Esophagus (tissue), 2 donors: ENCODE measurements at regions not wholly inside any gene's neighbourhood (a gene's known extent, or its start where the extent isn't known, plus 50 kb on each side); places are given as distances from the start of the nearest gene placed in this dataset.
"Not testable (repeated sequence)": the region's sequence is repeated elsewhere in the genome, so short reads cannot be mapped to it uniquely, and the experiment has no call there.

Source experiments
- H3K27ac ChIP-seq, 2 donors: one replicate each; pipeline ENCODE4 v1.5.1; 2013; ENCODE audit warnings: low read depth in 2 of 2, mild to moderate bottlenecking in 2 of 2, inconsistent platforms in 1 of 2, low read length in 1 of 2, moderate library complexity in 1 of 2
- H3K27me3 ChIP-seq, 2 donors: one replicate each; pipeline ENCODE4 v1.6.1; 2013; ENCODE audit warnings: low read length in 2 of 2, control low read depth in 1 of 2, mild to moderate bottlenecking in 1 of 2; ENCODE audit not compliant: insufficient read depth in 2 of 2, control insufficient read depth in 1 of 2
- H3K36me3 ChIP-seq, 2 donors: one replicate each; pipeline ENCODE4 v1.6.1; 2013; ENCODE audit warnings: low read length in 1 of 2; ENCODE audit not compliant: control insufficient read depth in 2 of 2, insufficient read depth in 2 of 2
- H3K4me1 ChIP-seq, 2 donors: one replicate each; pipeline ENCODE4 v1.6.1; 2013; ENCODE audit warnings: low read length in 1 of 2; ENCODE audit not compliant: control insufficient read depth in 2 of 2, insufficient read depth in 2 of 2
- H3K4me3 ChIP-seq, 2 donors: one replicate each; pipeline ENCODE4 v1.5.1; 2013; ENCODE audit warnings: low read length in 2 of 2, mild to moderate bottlenecking in 2 of 2, low read depth in 1 of 2, moderate library complexity in 1 of 2
- H3K9me3 ChIP-seq, 2 donors: one replicate each; pipeline ENCODE4 v1.6.1; 2013; ENCODE audit warnings: mild to moderate bottlenecking in 2 of 2, low read depth in 1 of 2, low read length in 1 of 2, moderate library complexity in 1 of 2; ENCODE audit not compliant: control insufficient read depth in 2 of 2, insufficient read depth in 1 of 2
- WGBS, 2 donors: extraction: QIAGEN DNeasy Blood & Tissue Kit; methylation state at CpG; one replicate each; pipeline ENCODE4 v1.1.7; 2013; 5-methylcytosine and 5-hydroxymethylcytosine counted together
- donor health status: healthy with polysubstance abuse.
- donor health status: Bipolar disorder and iron deficiency.

- 87 to 91% methylated on average over 4 of the region's 4 CpGs for WGBS, 2 donors
- H3K9me3 ChIP-seq: peaks cover 3 to 6% of the 10 kb centered on the region in 2 donors
Measured at GRCh38 chr6:120779441-120779840, 554.8 kb downstream of the TBC1D32 start.

GRCh38 chr6:120775698-120776097, 558.6 kb downstream of the TBC1D32 start:
- H3K36me3 ChIP-seq: no peaks in the 10 kb centered on the region
- H3K4me1 ChIP-seq: no peaks in the 10 kb centered on the region
- peaks cover 0 to 4% of the 10 kb centered on the region in 2 donors for H3K9me3 ChIP-seq
- no peak overlapping the region for H3K27ac ChIP-seq
- H3K4me3 ChIP-seq: no peak overlapping the region
- WGBS, 2 donors: 64 to 69% methylated on average over 3 of the region's 3 CpGs
- no peaks in the 10 kb centered on the region for H3K27me3 ChIP-seq

More at GRCh38 chr6:120779441-120779840, 554.8 kb downstream of the TBC1D32 start:
- no peak overlapping the region for H3K4me3 ChIP-seq
- no peak overlapping the region for H3K27ac ChIP-seq
- no peaks in the 10 kb centered on the region for H3K4me1 ChIP-seq
- no peaks in the 10 kb centered on the region for H3K36me3 ChIP-seq
- no peaks in the 10 kb centered on the region for H3K27me3 ChIP-seq

- Histone ChIP-seq H3K4me1 (no peaks in the 10 kb centered on the region), H3K4me3 (no peak overlapping the region), H3K27me3 (no peaks in the 10 kb centered on the region), H3K36me3 (no peaks in the 10 kb centered on the region), H3K9me3 (peaks cover 0 to 4% of the 10 kb centered on the region in 2 donors), H3K27ac (no peak overlapping the region)
- 42 to 51% methylated on average over 1 of the region's 1 CpG for WGBS, 2 donors
Measured at GRCh38 chr6:120774275-120774674, 560.0 kb downstream of the TBC1D32 start.

DNA sequence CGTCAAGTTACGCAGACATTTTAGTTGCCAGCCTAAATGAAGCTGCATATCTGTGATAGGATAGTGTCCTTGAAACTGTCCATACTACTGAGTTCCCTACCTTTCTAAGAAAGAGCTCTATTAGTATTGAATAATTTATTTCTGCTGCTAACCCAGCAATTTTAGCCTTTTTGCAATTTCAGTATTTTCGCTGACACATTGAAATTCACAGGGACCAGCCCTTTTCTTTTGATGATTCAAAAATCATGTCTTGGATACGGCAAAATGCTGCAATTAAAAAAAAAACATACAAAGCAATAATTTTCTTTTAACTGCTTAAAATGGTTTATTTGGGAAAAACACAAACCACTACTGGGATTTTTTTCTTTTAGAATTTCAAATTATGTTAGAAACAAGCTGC, 563.3 kb downstream of the TBC1D32 start:
- no peak overlapping the region for H3K4me3 ChIP-seq
- no peaks in the 10 kb centered on the region for H3K9me3 ChIP-seq
- 88 to 91% methylated on average over 4 of the region's 4 CpGs for WGBS, 2 donors
- H3K27me3 ChIP-seq: no peaks in the 10 kb centered on the region
- H3K27ac ChIP-seq: no peak overlapping the region
- H3K4me1 ChIP-seq: no peaks in the 10 kb centered on the region
- H3K36me3 ChIP-seq: no peaks in the 10 kb centered on the region

DNA sequence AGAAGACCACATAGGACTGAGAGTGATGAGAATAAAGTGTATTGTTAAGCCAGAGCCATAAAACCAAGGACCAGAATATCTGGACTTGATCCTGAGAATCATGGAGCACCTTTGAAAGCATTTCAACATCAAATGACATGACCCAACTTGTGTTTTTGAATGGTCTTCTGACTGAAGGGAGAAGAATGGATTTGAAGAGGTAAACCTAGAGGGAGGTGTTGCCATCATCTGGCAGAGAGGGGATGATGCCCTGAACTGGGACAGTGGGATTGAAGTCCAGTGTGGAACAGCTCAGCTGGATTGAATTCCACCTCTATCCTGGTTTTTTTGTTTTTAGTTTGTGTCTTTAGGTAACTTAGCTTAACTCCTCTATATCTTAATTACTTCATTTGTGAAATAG, 570.0 kb downstream of the TBC1D32 start:
- no peak overlapping the region for H3K27ac ChIP-seq
- H3K9me3 ChIP-seq: no peaks in the 10 kb centered on the region
- no peaks in the 10 kb centered on the region for H3K36me3 ChIP-seq
- H3K4me1 ChIP-seq: no peaks in the 10 kb centered on the region
- H3K27me3 ChIP-seq: no peaks in the 10 kb centered on the region
- no peak overlapping the region for H3K4me3 ChIP-seq

DNA sequence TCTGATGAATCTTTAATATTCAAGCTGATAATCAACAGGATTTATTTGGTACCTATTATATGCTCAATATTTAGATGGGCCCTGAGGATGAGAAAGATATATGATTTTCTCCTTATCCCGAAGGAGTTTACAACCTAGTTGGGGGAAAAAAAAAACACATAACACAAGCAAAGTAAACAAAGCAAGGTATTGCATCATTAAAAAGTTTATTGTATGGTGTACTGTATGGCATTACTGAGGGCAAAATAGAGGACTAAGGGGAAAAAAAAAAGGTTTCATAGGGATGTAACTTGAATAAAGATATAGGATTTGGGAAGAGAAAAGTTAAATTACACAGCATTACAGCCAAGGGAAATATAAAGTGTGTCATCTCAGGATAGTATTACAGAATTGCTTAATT, 574.7 kb downstream of the TBC1D32 start:
- Histone ChIP-seq H3K36me3 (no peaks in the 10 kb centered on the region), H3K4me3 (no peak overlapping the region), H3K9me3 (no peaks in the 10 kb centered on the region), H3K27me3 (no peaks in the 10 kb centered on the region), H3K27ac (no peak overlapping the region), H3K4me1 (no peaks in the 10 kb centered on the region)
- 63 to 68% methylated on average over 1 of the region's 1 CpG for WGBS, 2 donors

- WGBS, 2 donors: 47 to 57% methylated on average over 12 of the region's 12 CpGs
- H3K9me3 ChIP-seq, H3K27me3 ChIP-seq, H3K4me1 ChIP-seq, H3K4me3 ChIP-seq, H3K36me3 ChIP-seq, H3K27ac ChIP-seq: not testable (repeated sequence)
Measured at GRCh38 chr6:120748574-120748973, 585.7 kb downstream of the TBC1D32 start.

GRCh38 chr6:120736740-120737139, 597.5 kb downstream of the TBC1D32 start:
- H3K27ac ChIP-seq: no peak overlapping the region
- H3K9me3 ChIP-seq: peaks cover 0 to 4% of the 10 kb centered on the region in 2 donors
- H3K4me1 ChIP-seq: no peaks in the 10 kb centered on the region
- no peaks in the 10 kb centered on the region for H3K27me3 ChIP-seq
- no peak overlapping the region for H3K4me3 ChIP-seq
- WGBS, 2 donors: 76 to 87% methylated on average over 2 of the region's 2 CpGs
- no peaks in the 10 kb centered on the region for H3K36me3 ChIP-seq

DNA sequence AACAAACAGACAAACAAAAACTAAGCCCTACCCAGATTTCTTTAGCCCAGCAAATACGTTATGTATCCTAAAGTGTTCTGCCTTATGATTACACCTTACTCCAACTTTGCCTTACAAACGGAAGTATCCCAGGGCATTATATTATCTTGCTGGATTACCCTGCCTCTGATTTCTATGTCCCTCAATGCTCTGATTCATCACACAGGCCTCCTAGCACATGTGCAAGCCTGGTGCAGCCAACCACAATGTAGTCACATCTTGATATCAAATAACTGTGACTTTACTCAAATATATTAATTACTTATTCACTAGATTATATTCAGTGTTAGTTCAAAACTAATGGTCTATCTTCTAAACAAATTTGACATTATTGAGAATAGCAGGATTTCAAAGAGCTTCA, 598.6 kb downstream of the TBC1D32 start:
- Histone ChIP-seq H3K4me1 (no peaks in the 10 kb centered on the region), H3K27me3 (no peaks in the 10 kb centered on the region), H3K9me3 (peaks cover 0 to 4% of the 10 kb centered on the region in 2 donors), H3K36me3 (no peaks in the 10 kb centered on the region), H3K27ac (no peak overlapping the region), H3K4me3 (no peak overlapping the region)
- WGBS, 2 donors: 57 to 76% methylated on average over 2 of the region's 2 CpGs

DNA sequence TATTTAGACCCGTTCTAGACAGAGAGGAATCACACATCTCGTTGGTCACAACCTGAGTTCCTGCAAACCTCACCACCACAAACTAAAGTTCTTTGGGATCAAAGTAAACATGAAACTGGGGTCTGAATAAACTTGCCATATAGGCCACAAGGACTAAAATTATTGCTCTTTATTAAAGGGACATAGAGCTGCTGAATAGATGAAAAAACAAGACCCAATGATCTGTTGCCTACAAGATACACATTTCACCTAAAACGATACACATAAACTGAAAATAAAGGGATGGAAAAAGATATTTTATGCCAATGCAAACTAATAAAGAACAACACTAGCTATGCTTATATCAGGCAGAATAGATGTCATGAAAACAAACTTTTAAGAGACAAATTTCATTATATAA, 623.0 kb downstream of the TBC1D32 start:
- WGBS, 2 donors: 81 to 90% methylated on average over 3 of the region's 3 CpGs
- Histone ChIP-seq H3K9me3 (peaks cover 2 to 8% of the 10 kb centered on the region in 2 donors), H3K27ac (no peak overlapping the region), H3K36me3 (no peaks in the 10 kb centered on the region), H3K4me3 (no peak overlapping the region), H3K27me3 (no peaks in the 10 kb centered on the region), H3K4me1 (no peaks in the 10 kb centered on the region)
